ENCODE measurements at regions not wholly inside any gene's neighbourhood (a gene's known extent, or its start where the extent isn't known, plus 50 kb on each side); places are given as distances from the start of the nearest gene placed in this dataset.

GRCh38 chr19:30277941-30278881 is 94.0 kb upstream of the ZNF536 start:
- H3K4me3 ChIP-seq (ENCODE audit: insufficient read depth, low read depth, low read length, poor library complexity, severe bottlenecking): no peak overlapping the region
- no peaks in the 10 kb centered on the region for H3K36me3 ChIP-seq (ENCODE audit: control insufficient read depth, insufficient read depth, low read length)
- no peaks in the 10 kb centered on the region for H3K4me1 ChIP-seq (ENCODE audit: control insufficient read depth, insufficient read depth, low read length, poor library complexity, severe bottlenecking)
- DNase-seq: no peak
- H3K27me3 ChIP-seq (replicated peaks; ENCODE audit: control insufficient read depth, insufficient read depth, low read length, poor library complexity, severe bottlenecking): no peaks in the 10 kb centered on the region
- H3K27ac ChIP-seq (ENCODE audit: insufficient read depth, low read length, poor library complexity, severe bottlenecking): no peak overlapping the region
- no peaks in the 10 kb centered on the region for H3K9me3 ChIP-seq (ENCODE audit: control insufficient read depth, low read length)

GRCh38 chr19:30278882-30279254 is 93.3 kb upstream of the ZNF536 start:
- no peak overlapping the region for H3K4me3 ChIP-seq (ENCODE audit: insufficient read depth, low read depth, low read length, poor library complexity, severe bottlenecking)
- H3K4me1 ChIP-seq (ENCODE audit: control insufficient read depth, insufficient read depth, low read length, poor library complexity, severe bottlenecking): no peaks in the 10 kb centered on the region
- no peak overlapping the region for H3K27ac ChIP-seq (ENCODE audit: insufficient read depth, low read length, poor library complexity, severe bottlenecking)
- no peaks in the 10 kb centered on the region for H3K27me3 ChIP-seq (replicated peaks; ENCODE audit: control insufficient read depth, insufficient read depth, low read length, poor library complexity, severe bottlenecking)
- H3K9me3 ChIP-seq (ENCODE audit: control insufficient read depth, low read length): no peaks in the 10 kb centered on the region
- DNase-seq: no peak
- no peaks in the 10 kb centered on the region for H3K36me3 ChIP-seq (ENCODE audit: control insufficient read depth, insufficient read depth, low read length)

- no peak for DNase-seq
- no peaks in the 10 kb centered on the region for H3K4me1 ChIP-seq (ENCODE audit: control insufficient read depth, insufficient read depth, low read length, poor library complexity, severe bottlenecking)
- no peak overlapping the region for H3K27ac ChIP-seq (ENCODE audit: insufficient read depth, low read length, poor library complexity, severe bottlenecking)
- no peak overlapping the region for H3K4me3 ChIP-seq (ENCODE audit: insufficient read depth, low read depth, low read length, poor library complexity, severe bottlenecking)
- no peaks in the 10 kb centered on the region for H3K36me3 ChIP-seq (ENCODE audit: control insufficient read depth, insufficient read depth, low read length)
- no peaks in the 10 kb centered on the region for H3K9me3 ChIP-seq (ENCODE audit: control insufficient read depth, low read length)
- H3K27me3 ChIP-seq (replicated peaks; ENCODE audit: control insufficient read depth, insufficient read depth, low read length, poor library complexity, severe bottlenecking): no peaks in the 10 kb centered on the region
Measured at GRCh38 chr19:30280018-30280417, 92.2 kb upstream of the ZNF536 start.

GRCh38 chr19:30281906-30282305 is 90.3 kb upstream of the ZNF536 start:
- Histone ChIP-seq H3K27me3 (replicated peaks; ENCODE audit: control insufficient read depth, insufficient read depth, low read length, poor library complexity, severe bottlenecking) (no peaks in the 10 kb centered on the region), H3K4me3 (ENCODE audit: insufficient read depth, low read depth, low read length, poor library complexity, severe bottlenecking) (no peak overlapping the region), H3K36me3 (ENCODE audit: control insufficient read depth, insufficient read depth, low read length) (no peaks in the 10 kb centered on the region), H3K4me1 (ENCODE audit: control insufficient read depth, insufficient read depth, low read length, poor library complexity, severe bottlenecking) (no peaks in the 10 kb centered on the region), H3K27ac (ENCODE audit: insufficient read depth, low read length, poor library complexity, severe bottlenecking) (no peak overlapping the region), H3K9me3 (ENCODE audit: control insufficient read depth, low read length) (no peaks in the 10 kb centered on the region)
- no peak for DNase-seq

GRCh38 chr19:30283556-30283955 is 88.6 kb upstream of the ZNF536 start:
- no peaks in the 10 kb centered on the region for H3K27me3 ChIP-seq (replicated peaks; ENCODE audit: control insufficient read depth, insufficient read depth, low read length, poor library complexity, severe bottlenecking)
- H3K9me3 ChIP-seq (ENCODE audit: control insufficient read depth, low read length): no peaks in the 10 kb centered on the region
- no peak for DNase-seq
- no peaks in the 10 kb centered on the region for H3K36me3 ChIP-seq (ENCODE audit: control insufficient read depth, insufficient read depth, low read length)
- no peak overlapping the region for H3K4me3 ChIP-seq (ENCODE audit: insufficient read depth, low read depth, low read length, poor library complexity, severe bottlenecking)
- no peak overlapping the region for H3K27ac ChIP-seq (ENCODE audit: insufficient read depth, low read length, poor library complexity, severe bottlenecking)
- H3K4me1 ChIP-seq (ENCODE audit: control insufficient read depth, insufficient read depth, low read length, poor library complexity, severe bottlenecking): no peaks in the 10 kb centered on the region

GRCh38 chr19:30284209-30284608 is 88.0 kb upstream of the ZNF536 start:
- DNase-seq: no peak
- no peaks in the 10 kb centered on the region for H3K4me1 ChIP-seq (ENCODE audit: control insufficient read depth, insufficient read depth, low read length, poor library complexity, severe bottlenecking)
- no peak overlapping the region for H3K27ac ChIP-seq (ENCODE audit: insufficient read depth, low read length, poor library complexity, severe bottlenecking)
- H3K36me3 ChIP-seq (ENCODE audit: control insufficient read depth, insufficient read depth, low read length): no peaks in the 10 kb centered on the region
- no peaks in the 10 kb centered on the region for H3K9me3 ChIP-seq (ENCODE audit: control insufficient read depth, low read length)
- H3K27me3 ChIP-seq (replicated peaks; ENCODE audit: control insufficient read depth, insufficient read depth, low read length, poor library complexity, severe bottlenecking): no peaks in the 10 kb centered on the region
- H3K4me3 ChIP-seq (ENCODE audit: insufficient read depth, low read depth, low read length, poor library complexity, severe bottlenecking): no peak overlapping the region

GRCh38 chr19:30284885-30285284 is 87.3 kb upstream of the ZNF536 start:
- H3K4me3 ChIP-seq (ENCODE audit: insufficient read depth, low read depth, low read length, poor library complexity, severe bottlenecking): no peak overlapping the region

GRCh38 chr19:30286378-30286777 is 85.8 kb upstream of the ZNF536 start:
- H3K4me1 ChIP-seq (ENCODE audit: control insufficient read depth, insufficient read depth, low read length, poor library complexity, severe bottlenecking): no peaks in the 10 kb centered on the region
- no peak for DNase-seq

More at GRCh38 chr19:30284885-30285284, 87.3 kb upstream of the ZNF536 start:
- Histone ChIP-seq H3K27me3 (replicated peaks; ENCODE audit: control insufficient read depth, insufficient read depth, low read length, poor library complexity, severe bottlenecking) (no peaks in the 10 kb centered on the region), H3K4me1 (ENCODE audit: control insufficient read depth, insufficient read depth, low read length, poor library complexity, severe bottlenecking) (no peaks in the 10 kb centered on the region), H3K27ac (ENCODE audit: insufficient read depth, low read length, poor library complexity, severe bottlenecking) (no peak overlapping the region), H3K9me3 (ENCODE audit: control insufficient read depth, low read length) (no peaks in the 10 kb centered on the region), H3K36me3 (ENCODE audit: control insufficient read depth, insufficient read depth, low read length) (no peaks in the 10 kb centered on the region)
- DNase-seq: no peak

GRCh38 chr19:30287259-30287658 is 84.9 kb upstream of the ZNF536 start:
- no peaks in the 10 kb centered on the region for H3K27me3 ChIP-seq (replicated peaks; ENCODE audit: control insufficient read depth, insufficient read depth, low read length, poor library complexity, severe bottlenecking)
- no peak overlapping the region for H3K27ac ChIP-seq (ENCODE audit: insufficient read depth, low read length, poor library complexity, severe bottlenecking)
- H3K4me1 ChIP-seq (ENCODE audit: control insufficient read depth, insufficient read depth, low read length, poor library complexity, severe bottlenecking): no peaks in the 10 kb centered on the region
- H3K4me3 ChIP-seq (ENCODE audit: insufficient read depth, low read depth, low read length, poor library complexity, severe bottlenecking): no peak overlapping the region
- no peaks in the 10 kb centered on the region for H3K9me3 ChIP-seq (ENCODE audit: control insufficient read depth, low read length)
- H3K36me3 ChIP-seq (ENCODE audit: control insufficient read depth, insufficient read depth, low read length): no peaks in the 10 kb centered on the region
- no peak for DNase-seq

More at GRCh38 chr19:30286378-30286777, 85.8 kb upstream of the ZNF536 start:
- Histone ChIP-seq H3K4me3 (ENCODE audit: insufficient read depth, low read depth, low read length, poor library complexity, severe bottlenecking) (no peak overlapping the region), H3K9me3 (ENCODE audit: control insufficient read depth, low read length) (no peaks in the 10 kb centered on the region), H3K36me3 (ENCODE audit: control insufficient read depth, insufficient read depth, low read length) (no peaks in the 10 kb centered on the region), H3K27me3 (replicated peaks; ENCODE audit: control insufficient read depth, insufficient read depth, low read length, poor library complexity, severe bottlenecking) (no peaks in the 10 kb centered on the region), H3K27ac (ENCODE audit: insufficient read depth, low read length, poor library complexity, severe bottlenecking) (no peak overlapping the region)

- Histone ChIP-seq H3K4me3 (ENCODE audit: insufficient read depth, low read depth, low read length, poor library complexity, severe bottlenecking) (no peak overlapping the region), H3K27me3 (replicated peaks; ENCODE audit: control insufficient read depth, insufficient read depth, low read length, poor library complexity, severe bottlenecking) (no peaks in the 10 kb centered on the region), H3K9me3 (ENCODE audit: control insufficient read depth, low read length) (no peaks in the 10 kb centered on the region), H3K4me1 (ENCODE audit: control insufficient read depth, insufficient read depth, low read length, poor library complexity, severe bottlenecking) (no peaks in the 10 kb centered on the region), H3K36me3 (ENCODE audit: control insufficient read depth, insufficient read depth, low read length) (no peaks in the 10 kb centered on the region), H3K27ac (ENCODE audit: insufficient read depth, low read length, poor library complexity, severe bottlenecking) (no peak overlapping the region)
- no peak for DNase-seq
Measured at GRCh38 chr19:30287973-30288372, 84.2 kb upstream of the ZNF536 start.
